GM13976 (cell line): ENCODE measurements at regions not wholly inside any gene's neighbourhood (a gene's known extent, or its start where the extent isn't known, plus 50 kb on each side); places are given as distances from the start of the nearest gene placed in this dataset.
"Not testable (repeated sequence)": the region's sequence is repeated elsewhere in the genome, so short reads cannot be mapped to it uniquely, and the experiment has no call there.

Experiments used
- DNase-seq: peaks from one replicate; pipeline ENCODE4 v3.0.0; 2012; ENCODE audit warnings: low spot score
- CTCF ChIP-seq: IDR thresholded peaks from 2 replicates; pipeline ENCODE4 v1.5.1; 2012; ENCODE audit warnings: borderline replicate concordance, mild to moderate bottlenecking; ENCODE audit not compliant: insufficient read depth; ENCODE audit errors: extremely low read depth, missing control alignments, control extremely low read depth
- in situ Hi-C: fragments of 300-500 bp; cut with MboI; formaldehyde crosslinking; loops from one replicate; pipeline ENCODE4 v1.12.0; 2022; ENCODE audit warnings: low sequenced_read_pairs, mixed read lengths, inconsistent platforms; ENCODE audit not compliant: unreplicated experiment

GRCh38 chr13:50467156-50468110, 376.1 kb downstream of the DLEU7 start:
- DNase-seq, result no peak
- in situ Hi-C loops, result no loop called here
- TF ChIP-seq CTCF, result no peak

- no peak for DNase-seq
- TF ChIP-seq CTCF, result no peak
- in situ Hi-C loops, result no loop called here
Observed at GRCh38 chr13:50468849-50469669, 374.4 kb downstream of the DLEU7 start.

GRCh38 chr13:50473050-50473449, 370.4 kb downstream of the DLEU7 start:
- in situ Hi-C loops, DNase-seq: not testable (repeated sequence)

GRCh38 chr13:50474088-50474662, 369.3 kb downstream of the DLEU7 start:
- no peak for DNase-seq
- TF ChIP-seq CTCF, result no peak

GRCh38 chr13:50476577-50477285, 366.8 kb downstream of the DLEU7 start:
- in situ Hi-C loops, result no loop called here
- no peak for DNase-seq
- TF ChIP-seq CTCF, result no peak

More at GRCh38 chr13:50474088-50474662, 369.3 kb downstream of the DLEU7 start:
- in situ Hi-C loops, result no loop called here

- in situ Hi-C loops, result no loop called here
Observed at GRCh38 chr13:50481936-50482335, 361.6 kb downstream of the DLEU7 start.

More at GRCh38 chr13:50481936-50482335, 361.6 kb downstream of the DLEU7 start:
- no peak for DNase-seq
- no peak for TF ChIP-seq CTCF
